H9 (cell line): ENCODE measurements at regions not wholly inside any gene's neighbourhood (a gene's known extent, or its start where the extent isn't known, plus 50 kb on each side); places are given as distances from the start of the nearest gene placed in this dataset.

Experiments used
- DNase-seq: peaks from one replicate; pipeline ENCODE4 v3.0.0-alpha.2; 2017
- H2AFZ ChIP-seq: one replicate; pipeline ENCODE4 v1.6.1; 2013; ENCODE audit warnings: mild to moderate bottlenecking, low read length, control low read depth, moderate library complexity
- H2AK5ac ChIP-seq: 2 replicates; pipeline ENCODE4 v1.6.1; 2013; ENCODE audit warnings: low read length, control low read depth, mixed read lengths; ENCODE audit not compliant: insufficient read length
- H2BK120ac ChIP-seq: one replicate; pipeline ENCODE4 v1.6.1; 2013; ENCODE audit warnings: low read depth, mild to moderate bottlenecking, low read length, control low read depth, inconsistent platforms; ENCODE audit not compliant: poor library complexity, severe bottlenecking
- H2BK12ac ChIP-seq: 2 replicates; pipeline ENCODE4 v1.6.1; 2013; ENCODE audit warnings: low read length, control low read depth, mixed read lengths, low read depth; ENCODE audit not compliant: insufficient read length
- H2BK15ac ChIP-seq: 2 replicates; pipeline ENCODE4 v1.6.1; 2013; ENCODE audit warnings: low read depth, low read length, control low read depth
- H2BK20ac ChIP-seq: one replicate; pipeline ENCODE4 v1.6.1; 2013; ENCODE audit warnings: low read depth, mild to moderate bottlenecking, low read length, control low read depth, inconsistent platforms; ENCODE audit not compliant: poor library complexity, severe bottlenecking
- H2BK5ac ChIP-seq: 2 replicates; pipeline ENCODE4 v1.6.1; 2013; ENCODE audit warnings: low read length, control low read depth, mixed read lengths; ENCODE audit not compliant: insufficient read length
- H3K14ac ChIP-seq: 2 replicates; pipeline ENCODE4 v1.6.1; 2013; ENCODE audit warnings: low read length, control low read depth; ENCODE audit not compliant: insufficient read depth
- H3K18ac ChIP-seq: 2 replicates; pipeline ENCODE4 v1.6.1; 2013; ENCODE audit warnings: low read depth, mild to moderate bottlenecking, mixed read lengths, low read length, control low read depth; ENCODE audit not compliant: insufficient read length
- H3K23ac ChIP-seq: 2 replicates; pipeline ENCODE4 v1.6.1; 2013; ENCODE audit warnings: low read length, control low read depth, mixed read lengths, low read depth; ENCODE audit not compliant: insufficient read length
- H3K23me2 ChIP-seq: 2 replicates; pipeline ENCODE4 v1.6.1; 2013; ENCODE audit warnings: low read depth, mild to moderate bottlenecking, mixed read lengths, low read length, control low read depth; ENCODE audit not compliant: insufficient read length, poor library complexity, severe bottlenecking
- H3K27ac ChIP-seq: 2 replicates; pipeline ENCODE4 v1.5.1; 2013; ENCODE audit warnings: low read length, control low read depth, mixed read lengths, low read depth; ENCODE audit not compliant: insufficient read length
- H3K27me3 ChIP-seq: 2 replicates; pipeline ENCODE4 v1.6.1; 2013; ENCODE audit warnings: low read length, control low read depth, inconsistent platforms; ENCODE audit not compliant: insufficient read depth
- H3K4ac ChIP-seq: 2 replicates; pipeline ENCODE4 v1.6.1; 2013; ENCODE audit warnings: low read depth, mild to moderate bottlenecking, control low read depth, inconsistent platforms, low read length, moderate library complexity
- H3K4me1 ChIP-seq: 2 replicates; pipeline ENCODE4 v1.6.1; 2013; ENCODE audit warnings: low read length, control low read depth, inconsistent platforms; ENCODE audit not compliant: insufficient read depth
- H3K4me2 ChIP-seq: 2 replicates; pipeline ENCODE4 v1.6.1; 2013; ENCODE audit warnings: low read length, control low read depth, mixed read lengths; ENCODE audit not compliant: insufficient read length, insufficient read depth
- H3K56ac ChIP-seq: 2 replicates; pipeline ENCODE4 v1.6.1; 2013; ENCODE audit warnings: low read depth, mild to moderate bottlenecking, mixed read lengths, low read length, control low read depth; ENCODE audit not compliant: insufficient read length
- H3K79me1 ChIP-seq: 2 replicates; pipeline ENCODE4 v1.6.1; 2013; ENCODE audit warnings: low read depth, mild to moderate bottlenecking, moderate library complexity, low read length, control low read depth, inconsistent platforms; ENCODE audit not compliant: insufficient read depth, poor library complexity, severe bottlenecking
- H3K79me2 ChIP-seq: 2 replicates; pipeline ENCODE4 v1.6.1; 2013; ENCODE audit warnings: low read length, control low read depth, inconsistent platforms; ENCODE audit not compliant: insufficient read depth
- H3K9ac ChIP-seq: 2 replicates; pipeline ENCODE4 v1.6.1; 2013; ENCODE audit warnings: low read length, control low read depth, mixed read lengths; ENCODE audit not compliant: insufficient read length; ENCODE audit errors: extremely low read depth
- H3K9me3 ChIP-seq: one replicate; pipeline ENCODE4 v1.6.1; 2013; ENCODE audit warnings: low read depth, low read length, inconsistent platforms; ENCODE audit not compliant: control insufficient read depth
- H3T11ph ChIP-seq: one replicate; pipeline ENCODE4 v1.6.1; 2013; ENCODE audit warnings: mild to moderate bottlenecking, low read length, control low read depth, inconsistent platforms
- H4K20me1 ChIP-seq: one replicate; pipeline ENCODE4 v1.6.1; 2013; ENCODE audit not compliant: control insufficient read depth, insufficient read length, insufficient read depth
- H4K5ac ChIP-seq: 2 replicates; pipeline ENCODE4 v1.6.1; 2013; ENCODE audit warnings: low read depth, mild to moderate bottlenecking, mixed read lengths, low read length, control low read depth; ENCODE audit not compliant: insufficient read length
- H4K8ac ChIP-seq: replicated peaks from 2 replicates; pipeline ENCODE4 v1.6.1; 2013; ENCODE audit warnings: low read length, control low read depth, mixed read lengths, low read depth; ENCODE audit not compliant: insufficient read length
- H4K91ac ChIP-seq: 2 replicates; pipeline ENCODE4 v1.6.1; 2013; ENCODE audit warnings: low read depth, mild to moderate bottlenecking, moderate library complexity, mixed read lengths, low read length, control low read depth; ENCODE audit not compliant: insufficient read length
- H3K27ac Mint-ChIP-seq, 3 experiments: 2 replicates in 2 of 3; 3 replicates in 1 of 3; pipeline ENCODE4 v1.8.0; 2020 to 2021; ENCODE audit warnings: mixed read lengths in 3 of 3, mild to moderate bottlenecking in 1 of 3, moderate library complexity in 1 of 3
- H3K27me3 Mint-ChIP-seq: 2 replicates; pipeline ENCODE4 v1.8.0; 2021; ENCODE audit warnings: low read depth, mild to moderate bottlenecking, moderate library complexity, mixed read lengths
- H3K36me3 Mint-ChIP-seq, 3 experiments: 2 replicates in 2 of 3; 3 replicates in 1 of 3; pipeline ENCODE4 v1.8.0; 2020 to 2021; ENCODE audit warnings: low read depth in 3 of 3, mixed read lengths in 3 of 3; ENCODE audit not compliant: insufficient read depth in 1 of 3
- H3K4me1 Mint-ChIP-seq, 2 experiments: 2 replicates each; pipeline ENCODE4 v1.8.0; 2020; ENCODE audit warnings: mixed read lengths in 2 of 2
- H3K4me3 Mint-ChIP-seq, 2 experiments: 2 replicates in 1 of 2; 3 replicates in 1 of 2; pipeline ENCODE4 v1.8.0; 2020 to 2021; ENCODE audit warnings: mild to moderate bottlenecking in 2 of 2, mixed read lengths in 2 of 2, moderate library complexity in 1 of 2
- H3K9me3 Mint-ChIP-seq, 2 experiments: 2 replicates in 1 of 2; 3 replicates in 1 of 2; pipeline ENCODE4 v1.8.0; 2020; ENCODE audit warnings: mild to moderate bottlenecking in 2 of 2, mixed read lengths in 2 of 2, moderate library complexity in 1 of 2
- WGBS: extraction: QIAGEN DNeasy Blood & Tissue Kit; methylation state at CpG from one replicate; pipeline ENCODE4 v1.1.7; 2013; ENCODE audit warnings: missing lambda C conversion rate, low lambda C conversion rate, mixed read lengths; ENCODE audit not compliant: insufficient read length; ENCODE audit errors: extremely low coverage; 5-methylcytosine and 5-hydroxymethylcytosine counted together
- TF ChIP-seq, protein P1 (sequence below): fragments of 200-600 bp; sonication (generic); conservative IDR thresholded peaks from 3 replicates; pipeline ENCODE4 v1.8.0; 2021; ENCODE audit warnings: antibody characterized with exemption, mild to moderate bottlenecking

DNA sequence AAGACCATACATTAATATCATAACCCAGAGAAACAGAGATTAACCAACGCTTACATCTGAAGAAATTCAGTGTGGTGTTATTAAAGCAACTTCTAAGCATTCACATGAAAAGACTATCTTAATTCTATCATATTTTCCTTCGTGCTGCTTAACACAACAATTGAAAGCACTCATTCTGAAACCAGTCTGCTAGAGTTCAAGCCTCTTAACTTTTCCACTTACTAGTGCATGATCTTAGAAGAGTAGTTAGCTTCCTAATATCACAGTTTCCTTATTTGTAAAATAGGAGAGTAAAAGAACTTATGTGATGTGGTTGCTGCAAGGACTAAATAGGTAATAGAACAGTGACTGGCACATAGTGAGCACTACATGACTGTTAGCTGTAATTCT is 379.3 kb downstream of the TRIM36 start:
- no peaks in the 10 kb centered on the region for H3K23me2 ChIP-seq
- Mint-ChIP-seq H3K27me3 (no peaks in the 10 kb centered on the region), H3K36me3 (no peaks in the 10 kb centered on the region), H3K4me1 (no peaks in the 10 kb centered on the region), H3K4me3 (no peak overlapping the region), H3K27ac (no peak overlapping the region), H3K9me3 (no peaks in the 10 kb centered on the region)
- no peak overlapping the region for H3T11ph ChIP-seq
- no peak overlapping the region for H4K91ac ChIP-seq
- no peak overlapping the region for H4K5ac ChIP-seq
- H2BK12ac ChIP-seq: no peak overlapping the region
- H3K4ac ChIP-seq: no peak overlapping the region
- H2AFZ ChIP-seq: no peak overlapping the region
- H3K79me2 ChIP-seq: no peaks in the 10 kb centered on the region
- no peak overlapping the region for H3K14ac ChIP-seq
- H2BK5ac ChIP-seq: no peak overlapping the region
- H2BK20ac ChIP-seq: no peak overlapping the region
- no peaks in the 10 kb centered on the region for H3K79me1 ChIP-seq
- H4K8ac ChIP-seq: no peak overlapping the region
- no peaks in the 10 kb centered on the region for H3K9me3 ChIP-seq
- H3K56ac ChIP-seq: no peak overlapping the region
- H2AK5ac ChIP-seq: no peak overlapping the region
- no peak overlapping the region for H3K18ac ChIP-seq
- H3K4me2 ChIP-seq: no peak overlapping the region
- WGBS: no CpG with 5 or more reads among the region's 2 CpGs
- TF ChIP-seq, protein P1, sequence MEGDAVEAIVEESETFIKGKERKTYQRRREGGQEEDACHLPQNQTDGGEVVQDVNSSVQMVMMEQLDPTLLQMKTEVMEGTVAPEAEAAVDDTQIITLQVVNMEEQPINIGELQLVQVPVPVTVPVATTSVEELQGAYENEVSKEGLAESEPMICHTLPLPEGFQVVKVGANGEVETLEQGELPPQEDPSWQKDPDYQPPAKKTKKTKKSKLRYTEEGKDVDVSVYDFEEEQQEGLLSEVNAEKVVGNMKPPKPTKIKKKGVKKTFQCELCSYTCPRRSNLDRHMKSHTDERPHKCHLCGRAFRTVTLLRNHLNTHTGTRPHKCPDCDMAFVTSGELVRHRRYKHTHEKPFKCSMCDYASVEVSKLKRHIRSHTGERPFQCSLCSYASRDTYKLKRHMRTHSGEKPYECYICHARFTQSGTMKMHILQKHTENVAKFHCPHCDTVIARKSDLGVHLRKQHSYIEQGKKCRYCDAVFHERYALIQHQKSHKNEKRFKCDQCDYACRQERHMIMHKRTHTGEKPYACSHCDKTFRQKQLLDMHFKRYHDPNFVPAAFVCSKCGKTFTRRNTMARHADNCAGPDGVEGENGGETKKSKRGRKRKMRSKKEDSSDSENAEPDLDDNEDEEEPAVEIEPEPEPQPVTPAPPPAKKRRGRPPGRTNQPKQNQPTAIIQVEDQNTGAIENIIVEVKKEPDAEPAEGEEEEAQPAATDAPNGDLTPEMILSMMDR: no peak
- H3K27ac ChIP-seq: no peak overlapping the region
- H3K23ac ChIP-seq: no peak overlapping the region
- H2BK15ac ChIP-seq: no peak overlapping the region
- no peaks in the 10 kb centered on the region for H3K4me1 ChIP-seq
- no peaks in the 10 kb centered on the region for H3K27me3 ChIP-seq
- H3K9ac ChIP-seq: no peak overlapping the region
- no peaks in the 10 kb centered on the region for H4K20me1 ChIP-seq
- no peak overlapping the region for H2BK120ac ChIP-seq
- no peak for DNase-seq
